Fibroblast of lung (primary cell): ENCODE measurements at regions not wholly inside any gene's neighbourhood (a gene's known extent, or its start where the extent isn't known, plus 50 kb on each side); places are given as distances from the start of the nearest gene placed in this dataset.

ENCODE experiments used
- DNase-seq, 2 donors: peaks; one replicate each; pipeline versions ENCODE4 v3.0.0 to v3.0.0-alpha.2; 2010; ENCODE audit warnings: low read depth in 2 of 2
- H2AFZ ChIP-seq: 2 replicates; pipeline ENCODE4 v1.5.1; 2012; ENCODE audit warnings: low read length, control low read depth, inconsistent platforms
- H3K27ac ChIP-seq: 2 replicates; pipeline ENCODE4 v1.5.1; 2011; ENCODE audit warnings: low read length, control low read depth; ENCODE audit not compliant: insufficient read depth
- H3K27me3 ChIP-seq: 2 replicates; pipeline ENCODE4 v1.5.1; 2011; ENCODE audit warnings: mild to moderate bottlenecking, low read length; ENCODE audit not compliant: control insufficient read depth, insufficient read depth
- H3K36me3 ChIP-seq: 2 replicates; pipeline ENCODE4 v1.5.1; 2011; ENCODE audit warnings: low read length; ENCODE audit not compliant: control insufficient read depth, insufficient read depth
- H3K4me1 ChIP-seq: 2 replicates; pipeline ENCODE4 v1.5.1; 2011; ENCODE audit warnings: low read length; ENCODE audit not compliant: control insufficient read depth, insufficient read depth; ENCODE audit errors: extremely low read depth
- H3K4me2 ChIP-seq: 2 replicates; pipeline ENCODE4 v1.5.1; 2011; ENCODE audit warnings: low read length, control low read depth; ENCODE audit not compliant: insufficient read depth; ENCODE audit errors: extremely low read depth
- H3K4me3 ChIP-seq, 4 experiments: fragments of 200-600 bp in 1 of 4; sonication (generic) in 1 of 4; replicated peaks in 1 of 4; 2 replicates each; pipeline ENCODE4 v1.5.1; 2011 to 2016; ENCODE audit warnings: low read length in 4 of 4, low read depth in 3 of 4, mild to moderate bottlenecking in 3 of 4, control low read depth in 2 of 4, inconsistent platforms in 1 of 4, mixed read lengths in 1 of 4; ENCODE audit not compliant: insufficient read depth in 1 of 4; ENCODE audit errors: control extremely low read depth in 1 of 4
- H3K79me2 ChIP-seq: 2 replicates; pipeline ENCODE4 v1.5.1; 2012; ENCODE audit warnings: mild to moderate bottlenecking, low read length, inconsistent platforms; ENCODE audit not compliant: control insufficient read depth, insufficient read depth
- H3K9ac ChIP-seq: 2 replicates; pipeline ENCODE4 v1.5.1; 2011; ENCODE audit warnings: mild to moderate bottlenecking, low read length, control low read depth; ENCODE audit not compliant: insufficient read depth
- H3K9me3 ChIP-seq: 2 replicates; pipeline ENCODE4 v1.5.1; 2012; ENCODE audit warnings: low read depth, low read length; ENCODE audit not compliant: control insufficient read depth, insufficient read depth
- H4K20me1 ChIP-seq: 2 replicates; pipeline ENCODE4 v1.5.1; 2011; ENCODE audit warnings: low read length; ENCODE audit not compliant: control insufficient read depth, insufficient read depth; ENCODE audit errors: extremely low read depth
- CTCF ChIP-seq, 2 donors: IDR thresholded peaks in 1 of 2; conservative IDR thresholded peaks in 1 of 2; 1 replicate in 1 of 2; 2 replicates in 1 of 2; pipeline ENCODE4 v1.5.1; 2011 to 2012; ENCODE audit warnings: low read length in 2 of 2, control low read depth in 1 of 2, inconsistent platforms in 1 of 2, low read depth in 1 of 2, mild to moderate bottlenecking in 1 of 2
- EZH2 ChIP-seq: IDR thresholded peaks from 2 replicates; pipeline ENCODE4 v1.5.1; 2012; ENCODE audit warnings: low read length, control low read depth, mild to moderate bottlenecking; ENCODE audit errors: missing control alignments

DNA sequence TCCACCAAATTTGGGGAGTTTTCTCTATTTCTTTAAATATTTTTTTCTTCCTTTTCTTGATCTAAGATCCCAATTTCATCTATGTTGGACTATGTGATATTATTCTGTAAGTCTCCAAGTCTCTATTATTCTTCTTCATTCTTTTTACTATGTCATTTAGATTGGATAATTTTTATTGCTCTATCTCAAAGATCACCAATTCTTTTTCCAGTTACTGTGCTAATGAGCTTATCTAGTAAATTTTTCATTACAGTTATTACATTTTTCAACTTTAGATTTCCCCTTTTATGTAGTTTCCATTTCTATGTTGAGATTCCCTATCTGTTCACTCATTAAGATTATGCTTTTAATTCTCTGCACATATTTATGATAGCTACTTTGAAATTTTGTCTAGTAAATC, 131.6 kb upstream of the NAMPT start:
- TF ChIP-seq CTCF (conservative IDR thresholded peaks at IDR 0.05 in 1 of 2, IDR thresholded peaks at IDR 0.05 in 1 of 2; ENCODE audit: low read depth in 1 of 2, low read length in 2 of 2) = no peak
- TF ChIP-seq EZH2 = no peak
- Histone ChIP-seq H3K79me2 (no peaks in the 10 kb centered on the region), H3K27ac (no peak overlapping the region), H3K36me3 (no peaks in the 10 kb centered on the region), H3K4me3 (no peak overlapping the region), H2AFZ (no peak overlapping the region), H3K9ac (no peak overlapping the region), H3K27me3 (no peaks in the 10 kb centered on the region), H3K9me3 (no peaks in the 10 kb centered on the region), H3K4me1 (peaks cover 7% of the 10 kb centered on the region), H3K4me2 (no peak overlapping the region), H4K20me1 (no peaks in the 10 kb centered on the region)
- DNase-seq = no peak

- Histone ChIP-seq H2AFZ (no peak overlapping the region), H3K27ac (no peak overlapping the region), H3K36me3 (no peaks in the 10 kb centered on the region), H3K4me1 (no peaks in the 10 kb centered on the region), H3K27me3 (no peaks in the 10 kb centered on the region), H3K9ac (no peak overlapping the region), H3K4me3 (no peak overlapping the region), H4K20me1 (no peaks in the 10 kb centered on the region), H3K4me2 (no peak overlapping the region), H3K79me2 (no peaks in the 10 kb centered on the region), H3K9me3 (no peaks in the 10 kb centered on the region)
- no peak for TF ChIP-seq EZH2
- TF ChIP-seq CTCF (conservative IDR thresholded peaks at IDR 0.05 in 1 of 2, IDR thresholded peaks at IDR 0.05 in 1 of 2; ENCODE audit: low read depth in 1 of 2, low read length in 2 of 2) = no peak
- DNase-seq = peak in 1 of 2 donors; percentile 12
Observed at GRCh38 chr7:106415433-106415832, 130.7 kb upstream of the NAMPT start.

DNA sequence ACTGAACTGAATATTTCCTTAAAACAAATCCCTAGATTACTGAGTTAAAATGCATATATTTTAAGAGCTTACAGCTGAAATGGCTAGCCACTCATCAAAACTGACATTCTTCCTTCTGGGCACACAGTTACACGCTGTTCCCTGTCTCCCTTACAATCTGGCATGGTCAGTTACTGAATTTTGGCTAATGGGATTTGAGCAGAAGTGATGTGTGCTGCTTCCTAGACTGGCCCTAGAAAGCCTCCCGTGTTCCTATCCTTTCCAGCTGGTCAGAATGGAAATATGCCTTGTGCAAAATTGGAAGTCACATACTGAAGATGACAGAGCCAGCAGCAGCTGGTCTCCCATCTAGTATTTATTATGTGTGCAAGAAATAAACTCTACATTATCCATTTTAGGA, 128.7 kb upstream of the NAMPT start:
- Histone ChIP-seq H3K9me3 (no peaks in the 10 kb centered on the region), H3K9ac (no peak overlapping the region), H3K79me2 (no peaks in the 10 kb centered on the region), H4K20me1 (no peaks in the 10 kb centered on the region), H3K36me3 (no peaks in the 10 kb centered on the region), H3K27me3 (no peaks in the 10 kb centered on the region), H2AFZ (no peak overlapping the region), H3K4me2 (no peak overlapping the region), H3K27ac (no peak overlapping the region), H3K4me3 (no peak overlapping the region), H3K4me1 (no peaks in the 10 kb centered on the region)
- TF ChIP-seq CTCF (conservative IDR thresholded peaks at IDR 0.05 in 1 of 2, IDR thresholded peaks at IDR 0.05 in 1 of 2; ENCODE audit: low read depth in 1 of 2, low read length in 2 of 2) (no peak), EZH2 (no peak)
- DNase-seq = no peak
